Naive B cell (primary cell): ENCODE measurements at regions not wholly inside any gene's neighbourhood (a gene's known extent, or its start where the extent isn't known, plus 50 kb on each side); places are given as distances from the start of the nearest gene placed in this dataset.

Experiments
- ATAC-seq, 2 donors: fragments of 150-1000 bp; cut with Tn5 transposase; 2 replicates each; pipeline ENCODE4 v1.10.0; 2021; ENCODE audit warnings: low read depth in 2 of 2, mild to moderate bottlenecking in 2 of 2, moderate library complexity in 2 of 2
- DNase-seq: peaks from one replicate; pipeline ENCODE4 v3.0.0; 2022
- H3K27ac Mint-ChIP-seq, 6 donors: one replicate each; pipeline ENCODE4 v1.8.0; 2020 to 2022; ENCODE audit warnings: mild to moderate bottlenecking in 6 of 6, mixed read lengths in 6 of 6, moderate library complexity in 5 of 6, inconsistent platforms in 2 of 6
- H3K27me3 Mint-ChIP-seq, 3 donors: one replicate each; pipeline ENCODE4 v1.8.0; 2021 to 2022; ENCODE audit warnings: mixed read lengths in 3 of 3, mild to moderate bottlenecking in 1 of 3
- H3K36me3 Mint-ChIP-seq, 2 donors: one replicate each; pipeline ENCODE4 v1.8.0; 2020 to 2022; ENCODE audit warnings: mixed read lengths in 2 of 2, inconsistent platforms in 1 of 2, mild to moderate bottlenecking in 1 of 2
- H3K4me1 Mint-ChIP-seq, 3 donors: one replicate each; pipeline ENCODE4 v1.8.0; 2020 to 2022; ENCODE audit warnings: mixed read lengths in 3 of 3, inconsistent platforms in 1 of 3, mild to moderate bottlenecking in 1 of 3, moderate library complexity in 1 of 3
- H3K4me3 Mint-ChIP-seq, 8 donors: one replicate each; pipeline ENCODE4 v1.8.0; 2020 to 2022; ENCODE audit warnings: mild to moderate bottlenecking in 8 of 8, mixed read lengths in 8 of 8, moderate library complexity in 8 of 8, inconsistent platforms in 2 of 8
- H3K9me3 Mint-ChIP-seq, 7 donors: one replicate each; pipeline ENCODE4 v1.8.0; 2020 to 2022; ENCODE audit warnings: mixed read lengths in 7 of 7, mild to moderate bottlenecking in 5 of 7, inconsistent platforms in 2 of 7, moderate library complexity in 1 of 7

DNA sequence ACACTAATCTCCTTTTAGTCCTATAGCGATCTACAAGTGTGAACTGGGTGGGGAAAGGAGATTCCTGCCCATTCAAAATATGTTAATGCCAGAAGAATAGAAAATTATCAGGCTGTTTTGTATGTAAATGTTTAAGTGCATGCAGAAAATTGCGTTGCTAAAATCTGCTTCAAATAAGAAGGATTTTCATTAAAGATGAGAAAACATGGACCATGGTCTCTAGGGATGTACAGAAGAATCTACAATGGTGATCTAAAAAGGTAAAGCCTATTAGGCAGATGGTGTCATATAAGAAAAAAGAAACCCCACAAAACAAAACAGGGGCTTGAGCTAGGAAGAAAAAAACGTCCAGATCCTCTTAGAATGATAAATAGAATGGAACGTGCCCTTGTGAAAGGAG, 287.5 kb upstream of the ROBO1 start:
- H3K4me1 Mint-ChIP-seq, result no peaks in the 10 kb centered on the region
- H3K36me3 Mint-ChIP-seq, result no peaks in the 10 kb centered on the region
- no peak for ATAC-seq
- H3K27me3 Mint-ChIP-seq, result no peaks in the 10 kb centered on the region
- no peak for DNase-seq
- peaks cover 0 to 7% (median 2%) of the 10 kb centered on the region in 7 donors for H3K9me3 Mint-ChIP-seq
- H3K4me3 Mint-ChIP-seq, result no peak overlapping the region
- H3K27ac Mint-ChIP-seq, result no peak overlapping the region

DNA sequence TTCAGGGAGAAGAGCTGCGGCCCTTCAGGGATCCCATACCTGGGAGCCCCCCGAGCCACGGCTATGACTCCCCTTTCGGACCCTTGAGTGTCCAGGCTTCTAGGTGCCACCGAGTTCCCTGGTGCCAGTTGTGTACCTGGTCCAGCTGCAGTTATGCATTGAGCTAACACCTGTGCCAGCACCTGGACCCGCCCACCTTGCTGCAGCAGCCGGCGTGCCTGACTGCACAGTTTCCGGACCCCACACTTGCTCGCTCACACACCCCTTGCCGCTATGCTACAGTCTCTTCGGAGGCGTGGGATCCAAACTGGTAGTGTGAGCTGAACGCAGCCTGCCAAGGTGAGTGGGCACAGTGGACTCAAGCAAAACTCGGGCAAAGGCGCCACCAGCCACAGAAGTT, 284.5 kb upstream of the ROBO1 start:
- no peak overlapping the region for H3K4me3 Mint-ChIP-seq
- no peak for DNase-seq
- H3K27ac Mint-ChIP-seq, result no peak overlapping the region
- peaks cover 0 to 7% (median 2%) of the 10 kb centered on the region in 7 donors for H3K9me3 Mint-ChIP-seq
- no peaks in the 10 kb centered on the region for H3K4me1 Mint-ChIP-seq
- H3K36me3 Mint-ChIP-seq, result no peaks in the 10 kb centered on the region
- no peaks in the 10 kb centered on the region for H3K27me3 Mint-ChIP-seq
- ATAC-seq, result no peak

DNA sequence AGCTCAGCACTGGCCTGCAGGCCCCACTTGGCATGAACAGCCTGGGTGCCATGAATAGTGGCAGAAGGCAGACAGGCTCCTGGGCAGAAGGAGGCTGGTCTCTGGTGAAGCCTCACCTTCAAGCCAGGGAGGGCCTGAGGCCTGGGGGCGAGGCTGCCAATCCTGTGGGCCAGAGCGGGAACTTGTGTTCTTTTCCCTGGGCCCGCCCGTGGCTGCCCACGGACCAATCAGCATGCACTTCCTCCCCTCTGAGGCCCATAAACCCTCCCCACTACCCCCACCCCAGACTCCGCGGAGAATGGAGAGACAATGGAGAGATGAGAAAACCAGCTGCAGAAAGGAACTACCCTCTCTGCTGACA, 283.8 kb upstream of the ROBO1 start:
- H3K4me3 Mint-ChIP-seq, result no peak overlapping the region
- no peaks in the 10 kb centered on the region for H3K27me3 Mint-ChIP-seq
- no peak for ATAC-seq

DNA sequence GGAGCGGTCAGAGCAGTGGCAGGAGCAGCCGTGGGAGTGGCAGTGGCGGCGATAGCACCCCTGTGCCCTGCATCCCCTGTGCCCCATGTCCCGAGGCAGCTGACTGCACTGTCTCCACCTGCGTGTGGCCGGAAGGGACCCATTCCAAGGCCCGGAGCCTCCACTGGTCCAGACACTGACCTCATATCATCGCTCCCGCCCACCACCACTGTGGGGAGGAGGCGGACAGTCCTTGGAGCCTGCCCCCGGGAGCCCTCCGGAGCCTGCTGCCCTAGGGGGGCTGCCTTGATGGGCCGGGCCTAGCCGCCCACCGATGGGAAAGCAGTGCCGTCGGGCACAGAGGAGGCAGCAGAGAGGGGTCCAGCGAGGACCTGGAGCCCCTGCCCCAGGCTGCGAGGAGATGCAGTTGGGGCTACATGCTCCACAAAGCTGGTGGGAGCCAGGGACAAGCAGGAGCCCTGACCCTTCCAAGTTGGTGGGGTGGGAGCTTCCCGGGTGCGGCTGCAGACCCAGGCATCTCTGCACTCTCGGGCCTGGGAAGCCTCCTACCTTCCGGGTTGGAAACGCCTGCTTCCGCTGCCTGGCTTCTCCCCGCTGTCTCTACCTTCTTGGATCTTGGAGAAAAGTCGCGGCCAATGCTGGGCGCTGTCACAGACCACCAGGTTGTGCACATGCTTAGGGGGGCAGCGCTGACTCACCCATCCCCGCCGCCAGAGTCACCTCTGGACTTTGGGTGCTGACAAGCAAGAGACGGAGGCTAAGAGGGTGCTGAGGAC, 283.2 kb upstream of the ROBO1 start:
- Mint-ChIP-seq H3K9me3 (peaks cover 0 to 7% (median 2%) of the 10 kb centered on the region in 7 donors), H3K27me3 (no peaks in the 10 kb centered on the region), H3K27ac (no peak overlapping the region), H3K4me3 (no peak overlapping the region), H3K36me3 (no peaks in the 10 kb centered on the region), H3K4me1 (no peaks in the 10 kb centered on the region)
- ATAC-seq (no peak), DNase-seq (no peak)

More for the DNA sequence above, 283.8 kb upstream of the ROBO1 start:
- no peaks in the 10 kb centered on the region for H3K36me3 Mint-ChIP-seq
- H3K27ac Mint-ChIP-seq, result no peak overlapping the region
- H3K4me1 Mint-ChIP-seq, result no peaks in the 10 kb centered on the region
- H3K9me3 Mint-ChIP-seq, result peaks cover 0 to 7% (median 2%) of the 10 kb centered on the region in 7 donors
- DNase-seq, result no peak

DNA sequence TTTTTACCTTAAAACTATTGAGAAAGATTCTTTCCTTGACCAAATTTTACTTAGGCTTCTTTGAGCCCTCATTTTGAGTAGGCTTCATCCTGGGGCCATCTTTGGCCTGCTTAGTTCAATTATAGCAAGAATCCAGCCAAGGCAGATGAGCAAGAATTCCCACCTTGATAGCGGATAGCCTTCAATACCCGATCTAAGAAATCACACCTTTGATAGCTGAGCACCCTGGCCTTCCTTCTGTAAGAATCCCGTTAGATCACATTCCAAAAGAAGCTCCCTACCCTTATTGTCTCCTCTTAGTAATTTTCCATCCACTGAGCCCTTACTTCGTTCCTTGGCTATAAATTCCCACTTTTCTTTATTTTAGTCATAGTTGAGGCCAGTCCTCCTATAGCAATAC, 275.4 kb upstream of the ROBO1 start:
- Mint-ChIP-seq H3K4me1 (no peaks in the 10 kb centered on the region), H3K4me3 (no peak overlapping the region), H3K27me3 (no peaks in the 10 kb centered on the region), H3K36me3 (no peaks in the 10 kb centered on the region), H3K9me3 (peaks cover 0 to 3% (median 0%) of the 10 kb centered on the region in 7 donors), H3K27ac (peak overlapping the region in 2 of 6 donors; percentile 4 to 29)
- ATAC-seq (no peak), DNase-seq (no peak)

DNA sequence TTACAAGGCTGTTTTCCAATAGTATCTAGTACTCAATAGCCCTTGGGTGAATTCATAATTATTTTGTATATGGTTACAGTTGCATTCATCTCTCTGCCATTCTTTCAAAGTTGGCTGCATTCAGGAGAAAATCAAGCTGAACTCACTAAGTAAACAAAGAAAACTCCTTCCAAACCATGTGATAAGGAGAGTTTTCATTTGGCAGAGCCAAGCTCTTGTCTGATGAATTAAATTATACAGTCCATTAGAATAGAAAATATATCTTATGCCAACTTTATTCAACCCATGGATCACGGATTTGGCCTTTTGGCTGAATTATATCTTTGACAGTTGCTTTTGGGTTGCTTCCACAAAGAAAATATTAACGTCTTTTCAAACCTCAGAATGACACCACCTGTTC, 272.3 kb upstream of the ROBO1 start:
- DNase-seq (no peak), ATAC-seq (no peak)
- no peak overlapping the region for H3K4me3 Mint-ChIP-seq
- H3K27me3 Mint-ChIP-seq, result no peaks in the 10 kb centered on the region
- peaks cover 0 to 4% (median 0%) of the 10 kb centered on the region in 7 donors for H3K9me3 Mint-ChIP-seq
- no peaks in the 10 kb centered on the region for H3K36me3 Mint-ChIP-seq
- H3K4me1 Mint-ChIP-seq, result no peaks in the 10 kb centered on the region
- H3K27ac Mint-ChIP-seq, result no peak overlapping the region

DNA sequence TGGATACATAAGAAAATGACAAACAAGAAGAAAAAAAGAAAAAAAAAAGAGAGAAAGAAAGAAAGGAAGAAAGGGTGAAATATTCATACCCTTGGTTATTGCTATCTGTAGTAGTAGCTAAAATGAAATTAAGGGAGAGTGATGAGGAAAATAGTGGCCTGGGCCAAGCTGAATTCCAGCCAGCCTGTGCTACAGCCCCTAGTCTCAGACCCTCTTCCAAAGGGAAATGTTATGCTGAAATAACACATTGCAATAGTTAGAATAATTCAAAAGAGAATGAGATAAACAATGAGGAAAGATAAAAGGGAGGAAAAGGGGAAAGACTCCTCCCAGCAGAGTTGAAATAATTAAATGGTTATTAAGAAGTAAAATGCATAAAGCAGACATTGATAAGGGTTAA, 268.4 kb upstream of the ROBO1 start:
- Mint-ChIP-seq H3K27ac (no peak overlapping the region), H3K4me1 (no peaks in the 10 kb centered on the region), H3K9me3 (peaks cover 0 to 5% (median 0%) of the 10 kb centered on the region in 7 donors), H3K4me3 (no peak overlapping the region), H3K27me3 (no peaks in the 10 kb centered on the region), H3K36me3 (no peaks in the 10 kb centered on the region)
- ATAC-seq, result no peak
- DNase-seq, result no peak

DNA sequence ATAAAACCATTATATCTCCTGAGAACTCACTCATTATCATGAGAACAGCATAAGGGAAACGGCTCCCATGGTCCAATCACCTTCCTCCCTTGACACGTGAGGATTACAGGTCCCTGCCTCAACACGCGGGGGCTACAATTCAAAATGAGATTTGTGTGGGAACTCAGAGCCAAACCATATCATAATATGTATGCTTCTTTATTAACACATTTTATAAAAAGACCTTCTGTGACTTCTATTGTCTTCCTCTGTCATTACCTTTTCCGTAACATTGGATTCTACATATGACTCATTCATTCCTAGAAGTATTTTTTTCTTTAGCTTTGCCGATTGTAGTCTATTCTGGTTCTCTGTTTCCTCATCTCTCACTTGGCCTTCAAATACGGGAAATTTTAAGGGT, 267.2 kb upstream of the ROBO1 start:
- ATAC-seq (no peak), DNase-seq (no peak)
- no peaks in the 10 kb centered on the region for H3K27me3 Mint-ChIP-seq
- H3K36me3 Mint-ChIP-seq, result no peaks in the 10 kb centered on the region
- no peak overlapping the region for H3K4me3 Mint-ChIP-seq
- H3K4me1 Mint-ChIP-seq, result no peaks in the 10 kb centered on the region
- H3K9me3 Mint-ChIP-seq, result peaks cover 0 to 5% (median 0%) of the 10 kb centered on the region in 7 donors
- H3K27ac Mint-ChIP-seq, result no peak overlapping the region

DNA sequence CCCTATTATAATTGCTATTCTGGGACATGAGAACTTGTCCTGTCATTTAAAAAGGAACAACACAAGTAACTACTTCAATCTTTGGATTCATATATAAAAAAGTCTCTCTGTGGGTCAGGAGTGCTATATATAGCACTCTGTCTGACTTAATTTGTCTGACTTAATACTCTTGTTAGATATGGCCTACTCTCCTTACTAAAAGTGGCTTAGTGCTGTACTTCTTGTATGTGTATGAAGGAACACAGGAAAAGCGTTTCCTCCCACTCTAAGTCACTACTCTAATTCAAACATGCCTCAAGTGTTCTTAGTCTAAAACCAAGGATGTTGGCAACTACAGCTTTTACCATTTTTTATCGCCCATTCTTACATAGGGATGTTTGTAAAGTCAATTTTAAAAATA, 255.2 kb upstream of the ROBO1 start:
- no peak overlapping the region for H3K4me3 Mint-ChIP-seq
- H3K9me3 Mint-ChIP-seq, result peaks cover 0 to 9% (median 3%) of the 10 kb centered on the region in 7 donors
- no peaks in the 10 kb centered on the region for H3K27me3 Mint-ChIP-seq
- H3K36me3 Mint-ChIP-seq, result no peaks in the 10 kb centered on the region
- DNase-seq (no peak), ATAC-seq (no peak)
- no peaks in the 10 kb centered on the region for H3K4me1 Mint-ChIP-seq
- H3K27ac Mint-ChIP-seq, result no peak overlapping the region

DNA sequence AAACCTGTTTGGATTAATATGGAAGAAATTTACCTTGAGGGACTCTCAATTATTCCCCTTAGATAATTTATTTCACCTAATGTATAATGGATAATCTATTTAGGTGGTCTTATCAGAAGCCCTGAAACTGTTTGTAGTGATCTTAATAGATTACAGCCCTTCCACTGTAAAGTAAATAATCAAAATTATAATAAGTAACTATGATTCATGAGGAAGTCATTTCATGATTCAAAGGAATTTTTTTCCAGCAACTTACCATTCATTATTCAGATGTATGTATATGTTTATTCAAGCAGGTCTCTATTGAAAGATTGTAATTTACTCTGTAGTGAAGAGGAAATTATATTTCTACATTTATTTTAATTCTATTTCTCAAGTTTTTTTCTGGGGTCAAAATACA, 250.6 kb upstream of the ROBO1 start:
- ATAC-seq, result no peak
- no peaks in the 10 kb centered on the region for H3K4me1 Mint-ChIP-seq
- H3K27ac Mint-ChIP-seq, result no peak overlapping the region

DNA sequence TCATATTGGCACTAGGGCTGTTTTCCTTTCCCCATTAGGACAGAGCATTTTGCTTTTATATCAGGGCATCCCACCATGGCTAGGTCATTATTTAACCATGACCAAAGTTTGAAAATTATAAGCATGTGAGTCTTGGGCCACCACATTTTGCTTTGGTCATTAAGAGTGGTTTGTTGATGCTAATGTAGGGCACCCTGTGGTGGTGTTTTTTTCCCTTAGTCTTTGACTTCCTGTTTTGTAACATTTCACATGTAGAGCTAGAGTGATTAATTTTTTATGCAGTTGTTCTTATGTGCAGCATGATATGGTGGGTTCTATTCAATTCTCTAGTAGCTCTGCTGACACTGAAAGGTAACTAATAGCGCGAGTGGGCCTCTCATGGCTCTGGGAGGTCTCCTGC, 249.6 kb upstream of the ROBO1 start:
- Mint-ChIP-seq H3K36me3 (no peaks in the 10 kb centered on the region), H3K27ac (no peak overlapping the region)

More for the DNA sequence above, 250.6 kb upstream of the ROBO1 start:
- H3K36me3 Mint-ChIP-seq, result no peaks in the 10 kb centered on the region
- H3K27me3 Mint-ChIP-seq, result no peaks in the 10 kb centered on the region
- peaks cover 0 to 9% (median 0%) of the 10 kb centered on the region in 7 donors for H3K9me3 Mint-ChIP-seq
- DNase-seq, result no peak
- H3K4me3 Mint-ChIP-seq, result no peak overlapping the region

DNA sequence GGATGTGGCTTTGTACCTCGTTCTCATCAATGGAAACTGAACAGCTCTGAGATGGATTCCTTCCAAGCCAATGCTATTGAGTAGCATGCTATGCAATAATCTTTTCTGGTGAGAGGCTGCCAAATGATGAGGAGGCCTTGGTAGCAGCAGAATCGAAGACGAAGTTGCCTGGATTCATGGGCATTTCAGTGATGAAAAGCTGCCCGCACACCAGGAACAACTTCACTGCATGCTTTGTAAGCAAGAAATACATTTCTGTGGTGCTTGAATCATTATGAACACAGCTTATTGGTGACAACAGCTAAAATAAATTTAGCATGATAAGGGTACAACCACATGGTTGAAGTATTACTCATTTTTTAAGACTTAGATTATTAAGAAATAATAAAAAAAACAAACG, 246.8 kb upstream of the ROBO1 start:
- Mint-ChIP-seq H3K4me1 (no peaks in the 10 kb centered on the region), H3K36me3 (no peaks in the 10 kb centered on the region), H3K9me3 (peaks cover 0 to 4% (median 0%) of the 10 kb centered on the region in 7 donors), H3K27me3 (no peaks in the 10 kb centered on the region), H3K4me3 (no peak overlapping the region), H3K27ac (no peak overlapping the region)
- DNase-seq, result no peak
- no peak for ATAC-seq

More for the DNA sequence above, 249.6 kb upstream of the ROBO1 start:
- no peaks in the 10 kb centered on the region for H3K4me1 Mint-ChIP-seq
- ATAC-seq (no peak), DNase-seq (no peak)
- H3K4me3 Mint-ChIP-seq, result no peak overlapping the region
- peaks cover 0 to 9% (median 1%) of the 10 kb centered on the region in 7 donors for H3K9me3 Mint-ChIP-seq
- no peaks in the 10 kb centered on the region for H3K27me3 Mint-ChIP-seq

DNA sequence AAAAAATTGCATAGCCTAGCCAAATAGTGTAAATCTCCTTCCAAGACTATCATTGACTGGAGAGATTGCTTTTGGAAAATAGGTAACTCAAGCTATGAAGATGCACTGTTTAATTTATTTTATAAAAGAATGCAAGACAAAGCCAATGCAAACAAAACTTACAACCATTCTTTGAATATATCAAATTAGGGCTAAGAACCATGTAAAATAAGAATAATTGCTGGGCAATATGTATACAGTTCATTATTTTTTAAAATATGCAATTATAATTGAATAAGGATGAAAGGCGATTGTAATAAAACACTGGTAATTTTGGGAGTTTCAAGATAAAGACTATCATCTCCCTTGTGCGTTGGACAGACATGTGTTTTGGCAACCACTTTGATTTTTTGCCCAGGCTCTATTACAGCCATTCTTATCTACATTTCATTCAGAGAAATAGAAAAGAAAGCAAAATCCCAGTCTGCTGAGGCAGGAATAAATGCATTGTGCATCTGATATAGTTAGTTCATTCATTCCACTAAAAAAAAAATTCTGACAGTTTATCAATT, 242.3 kb upstream of the ROBO1 start:
- no peak overlapping the region for H3K4me3 Mint-ChIP-seq
- no peaks in the 10 kb centered on the region for H3K27me3 Mint-ChIP-seq
- ATAC-seq, result no peak
- H3K27ac Mint-ChIP-seq, result no peak overlapping the region
- no peaks in the 10 kb centered on the region for H3K4me1 Mint-ChIP-seq
- DNase-seq, result no peak
- H3K9me3 Mint-ChIP-seq, result peaks cover 0 to 7% (median 0%) of the 10 kb centered on the region in 7 donors
- no peaks in the 10 kb centered on the region for H3K36me3 Mint-ChIP-seq

DNA sequence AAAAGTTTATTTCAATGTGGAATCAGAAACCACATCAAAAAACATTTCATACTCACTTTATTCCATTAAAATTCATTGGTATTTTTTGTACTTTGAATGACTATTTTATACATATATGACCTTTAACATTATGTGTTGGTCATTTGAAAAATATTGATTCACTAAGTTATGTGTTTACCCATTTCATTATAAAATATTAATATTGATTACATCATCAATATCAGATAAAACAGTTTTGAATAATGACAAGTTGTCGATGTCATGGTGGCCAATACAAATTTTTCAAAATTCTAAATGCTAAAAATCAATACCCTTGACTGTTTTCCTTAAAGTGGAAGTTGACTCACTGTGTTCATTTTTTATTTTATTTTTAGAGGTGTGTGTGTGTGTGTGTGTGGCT, 239.7 kb upstream of the ROBO1 start:
- H3K4me3 Mint-ChIP-seq, result no peak overlapping the region
- no peak overlapping the region for H3K27ac Mint-ChIP-seq
- no peak for ATAC-seq
- peaks cover 0 to 7% (median 0%) of the 10 kb centered on the region in 7 donors for H3K9me3 Mint-ChIP-seq
- H3K4me1 Mint-ChIP-seq, result no peaks in the 10 kb centered on the region
- no peaks in the 10 kb centered on the region for H3K27me3 Mint-ChIP-seq
- no peaks in the 10 kb centered on the region for H3K36me3 Mint-ChIP-seq
- no peak for DNase-seq
